HepG2 (cell line): ENCODE measurements at regions not wholly inside any gene's neighbourhood (a gene's known extent, or its start where the extent isn't known, plus 50 kb on each side); places are given as distances from the start of the nearest gene placed in this dataset.

Source experiments
- ATAC-seq: fragments of 200-7000 bp; cut with Tn5 transposase; 3 replicates; pipeline ENCODE4 v1.9.1; 2020; ENCODE audit warnings: mild to moderate bottlenecking, moderate library complexity
- BruUV-seq: library from RNA; stranded (reverse); fragments of 400-500 nt; replicated peaks from 2 replicates; lab custom pipeline; 2021; lab: Mats Ljungman, UMichigan
- CTCF ChIA-PET: fragments of 300-600 bp; formaldehyde crosslinking; extraction: SDS; loops from one replicate; lab custom pipeline; 2021; ENCODE audit warnings: low total read pairs, inconsistent platforms, low intra/inter-chr PET ratio; lab: Yijun Ruan, JAX
- POLR2A ChIA-PET: fragments of 350-600 bp; sonication (Branson Sonifier 250); formaldehyde crosslinking; loops from one replicate; lab custom pipeline; 2020; ENCODE audit warnings: antibody characterized with exemption, inconsistent platforms; lab: Yijun Ruan, JAX
- DNase-seq: peaks from one replicate; pipeline ENCODE4 v3.0.0-alpha.2; 2015; ENCODE audit warnings: low spot score
- FAIRE-seq: peaks from 3 replicates; lab custom pipeline; 2011; peaks lifted over from hg19 to GRCh38; lab: Jason Lieb, UNC
- H2AFZ ChIP-seq: one replicate; pipeline ENCODE4 v1.6.1; 2011; ENCODE audit warnings: low read length, inconsistent platforms
- H3K27ac ChIP-seq: fragments of 300-600 bp; 3 replicates; pipeline ENCODE4 v1.8.0; 2011; ENCODE audit warnings: mixed run types, mild to moderate bottlenecking, mixed read lengths, low read length, inconsistent platforms; ENCODE audit not compliant: insufficient read depth; ENCODE audit errors: extremely low read length
- H3K27me3 ChIP-seq, 2 experiments: fragments of 200-600 bp in 1 of 2; 2 replicates in 1 of 2; 3 replicates in 1 of 2; pipeline versions ENCODE4 v1.6.0 to v1.8.0; 2011; ENCODE audit warnings: low read length in 2 of 2, mild to moderate bottlenecking in 2 of 2, moderate library complexity in 2 of 2, inconsistent platforms in 1 of 2; ENCODE audit not compliant: insufficient read depth in 2 of 2, control insufficient read depth in 1 of 2
- H3K36me3 ChIP-seq, 2 experiments: fragments of 200-600 bp in 1 of 2; replicated peaks in 1 of 2; 2 replicates in 1 of 2; 3 replicates in 1 of 2; pipeline versions ENCODE4 v1.5.1 to v1.8.0; 2011; ENCODE audit warnings: low read length in 2 of 2, inconsistent platforms in 1 of 2; ENCODE audit not compliant: insufficient read depth in 2 of 2, control insufficient read depth in 1 of 2
- H3K4me1 ChIP-seq: 2 replicates; pipeline ENCODE4 v1.5.1; 2012; ENCODE audit warnings: low read length, inconsistent platforms; ENCODE audit not compliant: insufficient read depth
- H3K4me2 ChIP-seq: 2 replicates; pipeline ENCODE4 v1.6.0; 2011; ENCODE audit warnings: low read depth, low read length, inconsistent platforms
- H3K4me3 ChIP-seq, 3 experiments: fragments of 200-600 bp in 1 of 3; sonication (generic), shearing (Covaris generic) in 1 of 3; replicated peaks in 1 of 3; 2 replicates each; pipeline ENCODE4 v1.5.1; 2011 to 2016; ENCODE audit warnings: low read length in 3 of 3, inconsistent platforms in 2 of 3, low read depth in 2 of 3, mild to moderate bottlenecking in 2 of 3, control low read depth in 1 of 3, mixed read lengths in 1 of 3; ENCODE audit not compliant: insufficient read depth in 1 of 3
- H3K79me2 ChIP-seq: one replicate; pipeline ENCODE4 v1.6.1; 2011; ENCODE audit warnings: low read length, inconsistent platforms; ENCODE audit not compliant: insufficient read depth
- H3K9ac ChIP-seq: 2 replicates; pipeline ENCODE4 v1.6.0; 2011; ENCODE audit warnings: mild to moderate bottlenecking, low read depth, low read length, inconsistent platforms; ENCODE audit not compliant: insufficient read depth
- H3K9me3 ChIP-seq: 2 replicates; pipeline ENCODE4 v1.5.1; 2012; ENCODE audit warnings: mild to moderate bottlenecking, low read length
- H4K20me1 ChIP-seq: 2 replicates; pipeline ENCODE4 v1.6.0; 2011; ENCODE audit warnings: inconsistent platforms, mild to moderate bottlenecking, low read length, moderate library complexity; ENCODE audit not compliant: insufficient read depth
- ATF3 ChIP-seq: sonication (generic); formaldehyde crosslinking; IDR thresholded peaks from 2 replicates; pipeline ENCODE4 v1.4.0; 2020; ENCODE audit warnings: missing genetic modification reagents
- E2F5 ChIP-seq: sonication (generic); formaldehyde crosslinking; conservative IDR thresholded peaks from 2 replicates; pipeline ENCODE4 v1.4.0; 2020; ENCODE audit warnings: missing genetic modification reagents
- FOXK2 ChIP-seq: fragments of 450-650 bp; IDR thresholded peaks from 2 replicates; pipeline ENCODE4 v1.6.1; 2016
- IRF2 ChIP-seq: IDR thresholded peaks from 2 replicates; pipeline ENCODE4 v1.6.1; 2018; ENCODE audit warnings: missing genetic modification reagents, missing compliant biosample characterization
- KLF9 ChIP-seq: IDR thresholded peaks from 2 replicates; pipeline ENCODE4 v1.6.1; 2016; ENCODE audit warnings: low read depth
- MNT ChIP-seq: fragments of 450-650 bp; IDR thresholded peaks from 2 replicates; pipeline ENCODE4 v1.6.1; 2016
- MTF2 ChIP-seq: sonication (generic); formaldehyde crosslinking; IDR thresholded peaks from 2 replicates; pipeline ENCODE4 v1.5.0; 2020; ENCODE audit warnings: missing genetic modification reagents, borderline replicate concordance
- NFE2L1 ChIP-seq: sonication (generic); formaldehyde crosslinking; IDR thresholded peaks from 2 replicates; pipeline ENCODE4 v1.4.0; 2020; ENCODE audit warnings: missing genetic modification reagents, mild to moderate bottlenecking, borderline replicate concordance
- TMF1 ChIP-seq: sonication (generic); formaldehyde crosslinking; IDR thresholded peaks from 2 replicates; pipeline ENCODE4 v1.8.1; 2022; ENCODE audit warnings: low read depth, missing genetic modification reagents
- XRCC5 ChIP-seq: fragments of 200-400 bp; formaldehyde crosslinking; optimal IDR thresholded peaks from 2 replicates; pipeline ENCODE3; 2017; ENCODE audit warnings: mild to moderate bottlenecking, low read length
- ZBTB10 ChIP-seq: sonication (generic); formaldehyde crosslinking; IDR thresholded peaks from 2 replicates; pipeline ENCODE4 v1.4.0; 2020; ENCODE audit warnings: missing genetic modification reagents, borderline replicate concordance
- ZNF24 ChIP-seq: fragments of 450-650 bp; IDR thresholded peaks from 2 replicates; pipeline ENCODE4 v1.6.1; 2017; ENCODE audit warnings: antibody characterized with exemption, mild to moderate bottlenecking
- ZNF280D ChIP-seq: sonication (generic); formaldehyde crosslinking; IDR thresholded peaks from 2 replicates; pipeline ENCODE4 v1.5.1; 2020; ENCODE audit warnings: mild to moderate bottlenecking, missing genetic modification reagents
- ZNF552 ChIP-seq: sonication (generic); formaldehyde crosslinking; IDR thresholded peaks from 2 replicates; pipeline ENCODE4 v1.9.0; 2022; ENCODE audit warnings: missing genetic modification reagents, mild to moderate bottlenecking, borderline replicate concordance
- ZNF788 ChIP-seq: sonication (generic); formaldehyde crosslinking; IDR thresholded peaks from 2 replicates; pipeline ENCODE4 v1.5.0; 2020; ENCODE audit warnings: mild to moderate bottlenecking, missing genetic modification reagents, borderline replicate concordance
- WGBS: methylation state at CpG from one replicate; pipeline ENCODE4 v1.1.6; 2017; ENCODE audit warnings: low lambda C conversion rate; 5-methylcytosine and 5-hydroxymethylcytosine counted together
- in situ Hi-C: cut with HindIII; loops from 2 replicates; pipeline ENCODE4 v1.10.0; 2017; ENCODE audit warnings: low pct_unique_long_range_greater_than_20kb; ENCODE audit not compliant: extremely low pct_ligation_motif_present
- intact Hi-C: fragments of 100-400 bp; cut with micrococcal nuclease; formaldehyde crosslinking; loops from one replicate; pipeline ENCODE4 v1.10.0; 2022; ENCODE audit not compliant: unreplicated experiment

- TF ChIP-seq E2F5 (CRISPR knock-in tag), result no peak
- no peak for TF ChIP-seq XRCC5
- no peak for TF ChIP-seq FOXK2
- TF ChIP-seq ZNF24, result no peak
- no peak for TF ChIP-seq ZBTB10 (CRISPR knock-in tag)
- no peak for TF ChIP-seq NFE2L1 (CRISPR knock-in tag)
- no peak for TF ChIP-seq TMF1 (CRISPR knock-in tag)
These were observed 315.3 kb downstream of the GADD45G start (continued) for GRCh38 chr9:89920131-89920530.

- no peak overlapping the region for H3K4me3 ChIP-seq
- DNase-seq, result no peak
- POLR2A ChIA-PET, result no interaction called here
- CTCF ChIA-PET, result no interaction called here
- no peaks in the 10 kb centered on the region for H3K9me3 ChIP-seq
- in situ Hi-C loops (loop anchor here (5.0 kb wide), 1 partner anchor 319 kb away; no protein-coding TSS in a partner anchor), intact Hi-C loops (no loop called here)
- H3K4me2 ChIP-seq, result no peak overlapping the region
- BruUV-seq, result no TSS peak
- no peak for FAIRE-seq
- H3K79me2 ChIP-seq, result no peaks in the 10 kb centered on the region
- TF ChIP-seq ZNF788 (CRISPR knock-in tag), result no peak
- no peak for TF ChIP-seq ZNF280D
- TF ChIP-seq ATF3, result no peak
- TF ChIP-seq ZNF552, result no peak
- no peak for TF ChIP-seq KLF9 (CRISPR knock-in tag)
- no peak for TF ChIP-seq IRF2
- no peak for TF ChIP-seq MNT
- TF ChIP-seq MTF2 (CRISPR knock-in tag), result no peak
- H3K9ac ChIP-seq, result no peak overlapping the region
- no peaks in the 10 kb centered on the region; a peak in 1 of 5 replicates for H3K27me3 ChIP-seq
- no peaks in the 10 kb centered on the region for H4K20me1 ChIP-seq
- peaks cover 19% of the 10 kb centered on the region for H3K4me1 ChIP-seq
- no peak for ATAC-seq
- no peaks in the 10 kb centered on the region for H3K36me3 ChIP-seq
- no peak overlapping the region for H3K27ac ChIP-seq
- 54% methylated on average over 6 of the region's 8 CpGs for WGBS
- H2AFZ ChIP-seq, result no peak overlapping the region
These were observed 316.1 kb downstream of the GADD45G start for GRCh38 chr9:89920951-89921350.
